Thoracic aorta (tissue), 2 donors: ENCODE measurements at regions not wholly inside any gene's neighbourhood (a gene's known extent, or its start where the extent isn't known, plus 50 kb on each side); places are given as distances from the start of the nearest gene placed in this dataset.
"Not testable (repeated sequence)": the region's sequence is repeated elsewhere in the genome, so short reads cannot be mapped to it uniquely, and the experiment has no call there.

Experiments
- ATAC-seq: fragments of 150-250 bp; one replicate; pipeline ENCODE4 v1.8.0; 2017; ENCODE audit warnings: low read depth; ENCODE audit not compliant: insufficient number of reproducible peaks, low FRiP score
- DNase-seq: peaks from one replicate; pipeline ENCODE4 v3.0.0-alpha.2; 2020; ENCODE audit warnings: low spot score
- H3K27ac ChIP-seq, 2 donors: fragments of 200-600 bp; sonication (generic); 1 replicate in 1 of 2; 2 replicates in 1 of 2; pipeline ENCODE4 v1.5.1; 2016; ENCODE audit warnings: mild to moderate bottlenecking in 2 of 2, moderate library complexity in 2 of 2
- H3K27me3 ChIP-seq: fragments of 200-600 bp; sonication (generic); replicated peaks from 2 replicates; pipeline ENCODE4 v1.6.0; 2016; ENCODE audit warnings: mild to moderate bottlenecking; ENCODE audit not compliant: insufficient read depth
- H3K36me3 ChIP-seq: fragments of 200-600 bp; sonication (generic); one replicate; pipeline ENCODE4 v1.5.1; 2016
- H3K4me1 ChIP-seq, 2 donors: fragments of 200-600 bp; sonication (generic); 1 replicate in 1 of 2; 2 replicates in 1 of 2; pipeline versions ENCODE4 v1.5.1 to v1.6.0; 2016; ENCODE audit warnings: low read depth in 2 of 2, mild to moderate bottlenecking in 1 of 2; ENCODE audit not compliant: control insufficient read depth in 1 of 2
- H3K4me3 ChIP-seq: fragments of 200-600 bp; sonication (generic); 2 replicates; pipeline ENCODE4 v1.5.1; 2016; ENCODE audit warnings: mild to moderate bottlenecking
- H3K9me3 ChIP-seq: fragments of 200-600 bp; sonication (generic); 2 replicates; pipeline ENCODE4 v1.5.1; 2016
- CTCF ChIP-seq: fragments of 200-600 bp; sonication (generic); IDR thresholded peaks from one replicate; pipeline ENCODE4 v1.5.1; 2019; ENCODE audit warnings: antibody characterized with exemption

DNA sequence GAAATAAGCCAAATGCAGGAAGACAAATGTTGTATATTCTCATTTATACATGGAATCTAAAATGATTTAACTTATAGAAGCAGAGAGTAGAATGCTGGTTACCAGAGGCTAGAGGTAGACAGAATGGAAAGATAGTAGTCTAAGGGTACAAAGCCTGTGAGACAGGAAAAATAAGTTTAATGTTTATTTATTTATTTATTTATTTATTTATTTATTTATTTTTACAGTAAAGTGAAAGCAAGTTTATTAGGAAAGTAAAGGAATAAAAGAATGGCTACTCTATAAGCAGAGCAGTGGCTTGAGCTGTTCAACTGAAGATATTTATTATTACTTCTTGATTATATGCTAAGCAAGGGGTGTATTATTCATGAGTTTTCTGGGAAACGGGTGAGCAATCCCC is 203.2 kb downstream of the LAS1L start:
- Histone ChIP-seq H3K27me3 (no peaks in the 10 kb centered on the region), H3K36me3 (no peaks in the 10 kb centered on the region), H3K27ac (no peak overlapping the region), H3K4me1 (no peaks in the 10 kb centered on the region), H3K4me3 (no peak overlapping the region), H3K9me3 (no peaks in the 10 kb centered on the region)
- ATAC-seq (no peak), DNase-seq (no peak)
- TF ChIP-seq CTCF = no peak

- ATAC-seq = no peak
- Histone ChIP-seq H3K27me3 (no peaks in the 10 kb centered on the region), H3K9me3 (peaks cover 3% of the 10 kb centered on the region), H3K4me1 (no peaks in the 10 kb centered on the region), H3K36me3 (no peaks in the 10 kb centered on the region), H3K4me3 (no peak overlapping the region), H3K27ac (no peak overlapping the region)
- TF ChIP-seq CTCF = no peak
- no peak for DNase-seq
Observed at GRCh38 chrX:65300104-65300809, 234.3 kb downstream of the LAS1L start.

- not testable (repeated sequence) for H3K4me1 ChIP-seq, H3K36me3 ChIP-seq, DNase-seq, H3K4me3 ChIP-seq, H3K27ac ChIP-seq, ATAC-seq, H3K27me3 ChIP-seq, H3K9me3 ChIP-seq
Observed at GRCh38 chrX:65282905-65283304, 251.7 kb downstream of the LAS1L start.

- no peaks in the 10 kb centered on the region for H3K4me1 ChIP-seq
- peaks cover 16% of the 10 kb centered on the region for H3K9me3 ChIP-seq
- H3K36me3 ChIP-seq = no peaks in the 10 kb centered on the region
- no peak overlapping the region for H3K27ac ChIP-seq
- ATAC-seq (no peak), DNase-seq (no peak)
- no peak for TF ChIP-seq CTCF
- H3K4me3 ChIP-seq = no peak overlapping the region
- H3K27me3 ChIP-seq = no peaks in the 10 kb centered on the region
Observed at GRCh38 chrX:65273152-65273551, 261.4 kb downstream of the LAS1L start.

DNA sequence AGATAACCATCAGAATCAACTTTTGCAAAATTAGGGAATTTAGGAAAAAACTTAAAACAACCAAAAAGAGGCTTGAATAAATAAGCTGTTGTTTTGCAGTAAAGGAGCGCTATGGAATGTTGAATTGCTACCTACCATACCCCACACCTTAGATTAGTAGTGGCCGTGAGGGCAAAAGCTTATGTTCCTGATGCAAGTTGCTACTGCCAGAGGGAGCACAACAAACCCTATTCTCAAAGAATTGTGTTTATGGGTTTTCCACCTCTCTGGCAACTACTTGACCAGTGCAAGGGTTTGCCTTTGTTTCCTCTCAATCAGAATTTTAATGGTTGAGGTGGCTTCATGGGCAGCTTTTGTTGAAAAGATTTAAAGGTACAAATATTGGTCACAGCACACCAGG is 268.1 kb downstream of the LAS1L start:
- no peaks in the 10 kb centered on the region for H3K36me3 ChIP-seq
- no peak for TF ChIP-seq CTCF
- no peak overlapping the region for H3K27ac ChIP-seq
- no peaks in the 10 kb centered on the region for H3K4me1 ChIP-seq
- no peak for ATAC-seq
- DNase-seq = no peak
- H3K9me3 ChIP-seq = no peaks in the 10 kb centered on the region
- no peak overlapping the region for H3K4me3 ChIP-seq
- no peaks in the 10 kb centered on the region for H3K27me3 ChIP-seq

GRCh38 chrX:65253817-65254216 is 277.6 kb upstream of the ZC4H2 start:
- ATAC-seq = no peak
- no peaks in the 10 kb centered on the region for H3K27me3 ChIP-seq
- no peaks in the 10 kb centered on the region for H3K36me3 ChIP-seq
- H3K4me3 ChIP-seq = no peak overlapping the region
- no peak overlapping the region for H3K27ac ChIP-seq
- no peak for DNase-seq
- no peaks in the 10 kb centered on the region for H3K4me1 ChIP-seq
- TF ChIP-seq CTCF = no peak
- H3K9me3 ChIP-seq = no peaks in the 10 kb centered on the region
